Karpas-422 (cell line): ENCODE measurements at regions not wholly inside any gene's neighbourhood (a gene's known extent, or its start where the extent isn't known, plus 50 kb on each side); places are given as distances from the start of the nearest gene placed in this dataset.
"Not testable (repeated sequence)": the region's sequence is repeated elsewhere in the genome, so short reads cannot be mapped to it uniquely, and the experiment has no call there.

Source experiments
- DNase-seq: peaks from one replicate; pipeline ENCODE4 v3.0.0-alpha.2; 2015
- H2AFZ ChIP-seq: fragments of 200-600 bp; sonication (generic); 2 replicates; pipeline ENCODE4 v1.6.1; 2014; ENCODE audit warnings: antibody characterized with exemption, low read length, mixed read lengths
- H3K27ac ChIP-seq: fragments of 200-600 bp; sonication (generic); 2 replicates; pipeline ENCODE4 v1.5.1; 2014; ENCODE audit warnings: mild to moderate bottlenecking, low read length, moderate library complexity
- H3K27me3 ChIP-seq: fragments of 200-600 bp; sonication (generic); 2 replicates; pipeline ENCODE4 v1.6.1; 2014; ENCODE audit warnings: low read length, mixed read lengths
- H3K36me3 ChIP-seq: fragments of 200-600 bp; sonication (generic); 2 replicates; pipeline ENCODE4 v1.6.1; 2014; ENCODE audit warnings: low read length, mixed read lengths; ENCODE audit not compliant: insufficient read depth
- H3K4me1 ChIP-seq: fragments of 200-600 bp; sonication (generic); 2 replicates; pipeline ENCODE4 v1.6.1; 2014; ENCODE audit warnings: mild to moderate bottlenecking, low read length, mixed read lengths
- H3K4me2 ChIP-seq: fragments of 200-600 bp; sonication (generic); 2 replicates; pipeline ENCODE4 v1.6.1; 2014; ENCODE audit warnings: low read length, low read depth, mild to moderate bottlenecking; ENCODE audit not compliant: poor library complexity, severe bottlenecking
- H3K4me3 ChIP-seq: fragments of 200-600 bp; sonication (generic); 2 replicates; pipeline ENCODE4 v1.5.1; 2014; ENCODE audit warnings: mild to moderate bottlenecking, antibody characterized with exemption, low read length, mixed read lengths
- H3K79me2 ChIP-seq: fragments of 200-600 bp; sonication (generic); 2 replicates; pipeline ENCODE4 v1.6.1; 2014; ENCODE audit warnings: mild to moderate bottlenecking, low read length, mixed read lengths
- H3K9ac ChIP-seq: fragments of 200-600 bp; sonication (generic); 2 replicates; pipeline ENCODE4 v1.6.0; 2014; ENCODE audit warnings: low read length
- H3K9me2 ChIP-seq: fragments of 200-600 bp; sonication (generic), shearing (Covaris generic); replicated peaks from 2 replicates; pipeline ENCODE4 v1.6.0; 2014; ENCODE audit warnings: mild to moderate bottlenecking, low read length, moderate library complexity; ENCODE audit not compliant: insufficient read depth
- H3K9me3 ChIP-seq: fragments of 300-700, 200-600 bp; sonication (generic); 2 replicates; pipeline ENCODE4 v1.6.1; 2014; ENCODE audit warnings: low read length, mixed read lengths
- H4K20me1 ChIP-seq: fragments of 200-600 bp; sonication (generic); 2 replicates; pipeline ENCODE4 v1.6.1; 2014; ENCODE audit warnings: mild to moderate bottlenecking, antibody characterized with exemption, low read length, low read depth; ENCODE audit not compliant: insufficient read depth

DNA sequence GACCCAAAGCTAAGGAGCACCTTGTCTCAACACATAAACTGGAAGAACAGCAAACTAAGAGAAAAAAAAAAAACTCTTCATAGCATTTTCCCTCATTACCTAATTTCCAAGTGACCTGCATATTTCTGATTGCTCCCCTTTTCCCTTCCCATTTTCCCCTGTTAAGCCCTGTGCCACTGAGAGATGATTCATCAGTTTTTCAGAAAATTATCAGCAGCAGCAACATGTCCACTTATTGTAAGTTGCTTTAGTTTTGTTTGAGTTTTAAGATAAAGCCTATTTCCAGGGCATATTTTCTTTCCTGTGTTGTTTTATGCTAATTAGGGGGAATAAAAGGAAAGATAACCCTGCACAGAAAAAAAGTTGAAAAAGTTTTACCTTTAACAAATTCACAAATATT is 236.2 kb downstream of the LIPI start:
- H2AFZ ChIP-seq, H3K9me2 ChIP-seq, H3K4me2 ChIP-seq, H3K9ac ChIP-seq, H3K4me3 ChIP-seq, H4K20me1 ChIP-seq, H3K4me1 ChIP-seq, H3K79me2 ChIP-seq, DNase-seq, H3K27me3 ChIP-seq, H3K36me3 ChIP-seq, H3K9me3 ChIP-seq, H3K27ac ChIP-seq: not testable (repeated sequence)

- not testable (repeated sequence) for H3K9ac ChIP-seq, H3K27me3 ChIP-seq, H4K20me1 ChIP-seq, H3K9me2 ChIP-seq, H3K79me2 ChIP-seq, H3K4me2 ChIP-seq, H3K4me1 ChIP-seq, H3K36me3 ChIP-seq, H3K9me3 ChIP-seq, H3K27ac ChIP-seq, DNase-seq, H3K4me3 ChIP-seq, H2AFZ ChIP-seq
Measured at GRCh38 chr21:13969853-13970252, 240.9 kb downstream of the LIPI start.

GRCh38 chr21:13969002-13969401 is 241.8 kb downstream of the LIPI start:
- not testable (repeated sequence) for H3K27me3 ChIP-seq, H3K4me2 ChIP-seq, DNase-seq, H3K9ac ChIP-seq, H3K4me1 ChIP-seq, H3K9me2 ChIP-seq, H3K79me2 ChIP-seq, H3K9me3 ChIP-seq, H3K4me3 ChIP-seq, H3K27ac ChIP-seq, H4K20me1 ChIP-seq, H3K36me3 ChIP-seq, H2AFZ ChIP-seq

- not testable (repeated sequence) for DNase-seq, H2AFZ ChIP-seq, H3K27ac ChIP-seq, H3K4me1 ChIP-seq, H3K79me2 ChIP-seq, H3K4me3 ChIP-seq, H3K27me3 ChIP-seq, H3K36me3 ChIP-seq, H3K9me2 ChIP-seq, H3K9me3 ChIP-seq, H3K4me2 ChIP-seq, H3K9ac ChIP-seq, H4K20me1 ChIP-seq
Measured at GRCh38 chr21:13963259-13963658, 247.5 kb downstream of the LIPI start.

GRCh38 chr21:13937236-13937635 is 273.5 kb downstream of the LIPI start:
- H3K36me3 ChIP-seq, result no peaks in the 10 kb centered on the region
- H3K27me3 ChIP-seq, result no peaks in the 10 kb centered on the region
- H3K27ac ChIP-seq, result no peak overlapping the region
- no peaks in the 10 kb centered on the region for H3K9me2 ChIP-seq
- H2AFZ ChIP-seq, result no peak overlapping the region
- H3K4me1 ChIP-seq, result no peaks in the 10 kb centered on the region
- H4K20me1 ChIP-seq, result no peaks in the 10 kb centered on the region
- no peaks in the 10 kb centered on the region for H3K9me3 ChIP-seq
- H3K4me2 ChIP-seq, result no peak overlapping the region
- DNase-seq, result no peak
- no peaks in the 10 kb centered on the region for H3K79me2 ChIP-seq
- H3K4me3 ChIP-seq, result no peak overlapping the region
- no peak overlapping the region for H3K9ac ChIP-seq

DNA sequence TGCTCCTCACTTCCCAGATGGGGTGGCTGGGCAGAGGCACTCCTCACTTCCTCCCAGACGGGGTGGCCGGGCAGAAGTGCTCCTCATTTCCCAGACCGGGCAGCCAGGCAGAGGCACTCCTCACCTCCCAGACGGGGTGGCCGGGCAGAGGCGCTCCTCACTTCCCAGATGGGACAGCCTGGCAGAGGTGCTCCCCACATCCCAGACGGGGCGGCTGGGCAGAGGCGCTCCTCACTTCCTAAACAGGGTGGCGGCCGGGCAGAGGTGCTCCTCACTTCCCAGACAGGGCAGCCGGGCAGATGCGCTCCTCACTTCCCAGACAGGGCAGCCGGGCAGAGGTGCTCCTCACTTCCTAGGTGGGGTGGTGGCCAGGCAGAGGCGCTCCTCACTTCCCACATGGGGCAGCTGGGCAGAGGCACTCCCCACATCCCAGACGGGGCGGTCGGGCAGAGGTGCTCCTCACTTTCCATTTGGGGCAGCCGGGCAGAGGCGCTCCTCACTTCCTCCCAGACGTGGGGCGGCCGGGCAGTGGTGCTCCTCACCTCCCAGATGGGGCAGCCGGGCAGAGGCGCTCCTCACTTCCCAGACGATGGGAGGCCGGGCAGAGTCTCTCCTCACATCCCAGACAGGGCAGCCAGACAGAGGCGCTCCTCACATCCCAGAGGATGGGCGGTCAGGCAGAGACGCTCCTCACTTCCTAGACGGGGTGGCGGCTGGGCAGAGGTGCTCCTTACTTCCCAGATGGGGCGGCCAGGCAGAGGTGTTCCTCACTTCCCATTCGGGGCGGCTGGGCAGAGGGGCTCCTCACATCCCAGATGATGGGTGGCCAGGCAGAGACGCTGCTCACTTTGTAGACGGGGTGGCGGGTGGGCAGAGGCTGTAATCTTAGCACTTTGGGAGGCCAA is 274.5 kb downstream of the LIPI start:
- not testable (repeated sequence) for H3K9me2 ChIP-seq, H3K4me3 ChIP-seq, H3K4me1 ChIP-seq, H2AFZ ChIP-seq, DNase-seq, H3K4me2 ChIP-seq, H3K27ac ChIP-seq, H3K27me3 ChIP-seq, H4K20me1 ChIP-seq, H3K79me2 ChIP-seq, H3K9me3 ChIP-seq, H3K36me3 ChIP-seq, H3K9ac ChIP-seq

GRCh38 chr21:13935396-13936032 is 275.2 kb downstream of the LIPI start:
- H3K4me3 ChIP-seq, H2AFZ ChIP-seq, H3K36me3 ChIP-seq, H3K27ac ChIP-seq, H4K20me1 ChIP-seq, H3K9me2 ChIP-seq, H3K4me1 ChIP-seq, H3K27me3 ChIP-seq, DNase-seq, H3K79me2 ChIP-seq, H3K4me2 ChIP-seq, H3K9ac ChIP-seq, H3K9me3 ChIP-seq: not testable (repeated sequence)

- not testable (repeated sequence) for H2AFZ ChIP-seq, DNase-seq, H3K36me3 ChIP-seq, H3K4me3 ChIP-seq, H3K4me2 ChIP-seq, H3K9me3 ChIP-seq, H3K9me2 ChIP-seq, H3K27ac ChIP-seq, H4K20me1 ChIP-seq, H3K79me2 ChIP-seq, H3K9ac ChIP-seq, H3K27me3 ChIP-seq, H3K4me1 ChIP-seq
Measured at GRCh38 chr21:13934887-13935342, 275.8 kb downstream of the LIPI start.
